ENCODE measurements at regions not wholly inside any gene's neighbourhood (a gene's known extent, or its start where the extent isn't known, plus 50 kb on each side); places are given as distances from the start of the nearest gene placed in this dataset.

GRCh38 chr18:4639628-4640310 lies 184.7 kb upstream of the DLGAP1 start:
- WGBS, 2 donors = 61 to 67% methylated on average over 6 of the region's 6 CpGs
- intact Hi-C loops (cut with DNase I) = no loop called here
- Histone ChIP-seq H3K4me1 (no peaks in the 10 kb centered on the region), H3K9me3 (no peaks in the 10 kb centered on the region), H3K4me3 (replicated peaks in 1 of 3) (no peak overlapping the region), H3K27ac (no peak overlapping the region), H3K27me3 (no peaks in the 10 kb centered on the region), H3K36me3 (no peaks in the 10 kb centered on the region)
- TF ChIP-seq POLR2A (IDR thresholded peaks at IDR 0.05) (no peak), CTCF (IDR thresholded peaks at IDR 0.05) (no peak)
- DNase-seq = no peak

GRCh38 chr18:4638680-4639079 lies 183.6 kb upstream of the DLGAP1 start:
- intact Hi-C loops (cut with DNase I) = no loop called here
- WGBS, 2 donors = 90 to 96% methylated on average over 6 of the region's 6 CpGs
- Histone ChIP-seq H3K27me3 (no peaks in the 10 kb centered on the region), H3K27ac (no peak overlapping the region), H3K4me3 (replicated peaks in 1 of 3) (no peak overlapping the region), H3K4me1 (no peaks in the 10 kb centered on the region), H3K9me3 (no peaks in the 10 kb centered on the region), H3K36me3 (no peaks in the 10 kb centered on the region)
- DNase-seq = no peak
- TF ChIP-seq CTCF (IDR thresholded peaks at IDR 0.05) (no peak), POLR2A (IDR thresholded peaks at IDR 0.05) (no peak)

DNA sequence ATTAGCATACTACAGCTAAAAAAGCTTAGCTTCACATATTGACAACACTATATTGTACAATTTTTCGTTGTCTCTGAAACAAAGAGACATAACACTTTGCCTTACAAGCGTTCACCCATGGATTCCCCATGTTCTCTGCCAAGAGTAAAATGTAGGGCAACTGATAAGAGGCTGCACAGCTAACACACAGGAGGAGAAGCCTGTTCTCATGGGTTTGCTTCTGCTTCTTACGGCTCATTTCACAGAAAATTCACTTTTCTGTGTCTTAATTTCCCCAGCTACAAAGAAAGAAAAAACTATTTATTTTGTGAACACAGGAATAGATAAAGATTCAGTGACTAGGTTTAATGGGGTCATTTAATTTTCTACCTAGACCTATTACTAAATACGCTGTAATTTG lies 182.8 kb upstream of the DLGAP1 start:
- TF ChIP-seq POLR2A (IDR thresholded peaks at IDR 0.05) (no peak), CTCF (IDR thresholded peaks at IDR 0.05) (no peak)
- DNase-seq = no peak
- Histone ChIP-seq H3K27me3 (no peaks in the 10 kb centered on the region), H3K9me3 (no peaks in the 10 kb centered on the region), H3K27ac (no peak overlapping the region), H3K4me3 (replicated peaks in 1 of 3) (no peak overlapping the region), H3K36me3 (no peaks in the 10 kb centered on the region), H3K4me1 (no peaks in the 10 kb centered on the region)
- intact Hi-C loops (cut with DNase I) = no loop called here
- WGBS, 2 donors = 79 to 80% methylated on average over 4 of the region's 4 CpGs

DNA sequence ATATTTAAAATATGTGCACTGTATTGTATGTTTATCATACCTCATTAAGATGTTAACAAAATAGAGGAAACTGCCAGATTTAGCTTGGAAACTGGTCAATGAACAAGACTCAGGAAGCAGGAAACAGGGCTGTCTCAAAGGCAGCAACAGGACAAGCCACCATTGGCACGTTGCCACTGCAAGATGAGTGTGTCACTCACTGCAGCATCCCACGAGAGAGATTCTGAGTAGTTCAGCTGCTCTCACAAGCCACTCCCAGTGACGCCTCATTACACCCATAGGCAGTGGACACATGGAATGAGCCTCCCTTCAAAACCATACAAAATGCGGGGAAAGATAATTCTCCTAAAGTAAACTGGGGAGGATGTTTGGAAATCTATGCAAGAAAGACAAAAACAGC lies 181.9 kb upstream of the DLGAP1 start:
- H3K4me1 ChIP-seq = no peaks in the 10 kb centered on the region
- H3K9me3 ChIP-seq = no peaks in the 10 kb centered on the region
- no peak overlapping the region for H3K27ac ChIP-seq
- peak in 1 of 2 donors; percentile 2 for DNase-seq
- H3K27me3 ChIP-seq = no peaks in the 10 kb centered on the region
- no peak overlapping the region for H3K4me3 ChIP-seq (replicated peaks in 1 of 3)
- H3K36me3 ChIP-seq = no peaks in the 10 kb centered on the region
- TF ChIP-seq CTCF (IDR thresholded peaks at IDR 0.05) = no peak
- 33 to 47% methylated on average over 4 of the region's 4 CpGs for WGBS, 2 donors
- intact Hi-C loops (cut with DNase I) = no loop called here

DNA sequence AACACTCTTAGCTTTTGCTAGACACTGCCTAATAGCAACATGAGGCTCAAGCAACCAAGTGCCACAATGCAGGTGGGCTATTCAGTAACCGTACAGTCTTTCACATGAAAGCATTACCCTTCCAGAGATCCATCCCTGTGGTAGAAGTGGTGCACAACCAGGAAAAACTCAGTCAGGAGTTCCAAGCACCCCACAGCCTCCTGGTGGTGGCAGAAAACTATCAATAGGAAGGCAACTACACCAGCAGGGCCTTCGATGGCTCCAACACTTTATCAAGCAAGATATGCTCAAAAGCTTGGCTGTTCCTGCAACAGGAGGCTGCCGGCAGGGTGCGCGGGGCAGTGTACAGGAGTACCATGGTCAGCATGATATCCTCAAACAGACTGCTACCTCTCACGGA lies 176.1 kb upstream of the DLGAP1 start:
- no peaks in the 10 kb centered on the region for H3K27me3 ChIP-seq
- H3K4me3 ChIP-seq (replicated peaks in 1 of 3) = no peak overlapping the region
- WGBS, 2 donors = 75 to 90% methylated on average over 6 of the region's 6 CpGs
- no peak overlapping the region for H3K27ac ChIP-seq
- DNase-seq = no peak
- H3K4me1 ChIP-seq = no peaks in the 10 kb centered on the region
- intact Hi-C loops (cut with DNase I) = no loop called here
- TF ChIP-seq CTCF (IDR thresholded peaks at IDR 0.05) = no peak
- H3K36me3 ChIP-seq = no peaks in the 10 kb centered on the region
- H3K9me3 ChIP-seq = no peaks in the 10 kb centered on the region
